ENCODE measurements at regions not wholly inside any gene's neighbourhood (a gene's known extent, or its start where the extent isn't known, plus 50 kb on each side); places are given as distances from the start of the nearest gene placed in this dataset.
"Not testable (repeated sequence)": the region's sequence is repeated elsewhere in the genome, so short reads cannot be mapped to it uniquely, and the experiment has no call there.

- no peak for DNase-seq
Measured at GRCh38 chr3:177862962-177863491, 665.7 kb upstream of the TBL1XR1 start.

DNA sequence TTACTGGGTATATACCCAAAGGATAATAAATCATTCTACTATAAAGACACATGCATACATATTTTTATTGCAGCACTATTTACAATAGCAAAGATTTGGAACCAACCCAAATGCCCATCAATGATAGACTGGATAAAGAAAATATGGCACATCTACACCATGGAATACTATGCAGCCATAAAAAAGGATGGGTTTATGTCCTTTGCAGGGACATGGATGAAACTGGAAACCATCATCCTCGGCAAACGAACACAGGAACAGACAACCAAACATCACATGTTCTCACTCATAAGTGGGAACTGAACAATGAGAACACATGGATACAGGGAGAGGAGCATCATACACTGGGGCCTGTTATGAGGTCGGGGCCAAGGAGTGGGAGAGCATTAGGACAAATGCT, 665.0 kb upstream of the KCNMB2 start:
- DNase-seq, result not testable (repeated sequence)

DNA sequence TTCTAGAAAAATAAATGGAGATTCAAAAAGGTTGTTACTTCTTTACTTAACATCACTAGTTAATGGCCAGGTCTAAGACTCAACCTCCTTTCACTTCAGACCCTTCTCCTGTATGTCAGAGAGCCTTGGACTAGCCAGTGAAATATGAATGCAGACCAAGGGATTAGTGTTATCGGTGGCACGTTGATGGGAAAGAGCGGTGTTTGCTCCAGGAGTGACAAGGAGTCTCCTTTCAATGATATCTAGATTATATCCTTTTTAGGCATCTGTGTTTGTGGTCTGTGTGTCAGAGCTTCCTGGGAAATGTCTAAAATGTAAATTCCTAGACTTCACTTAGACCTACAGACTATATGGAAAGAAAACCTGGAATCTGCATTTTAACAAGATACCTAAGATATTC, 658.0 kb upstream of the KCNMB2 start:
- DNase-seq, result no peak

DNA sequence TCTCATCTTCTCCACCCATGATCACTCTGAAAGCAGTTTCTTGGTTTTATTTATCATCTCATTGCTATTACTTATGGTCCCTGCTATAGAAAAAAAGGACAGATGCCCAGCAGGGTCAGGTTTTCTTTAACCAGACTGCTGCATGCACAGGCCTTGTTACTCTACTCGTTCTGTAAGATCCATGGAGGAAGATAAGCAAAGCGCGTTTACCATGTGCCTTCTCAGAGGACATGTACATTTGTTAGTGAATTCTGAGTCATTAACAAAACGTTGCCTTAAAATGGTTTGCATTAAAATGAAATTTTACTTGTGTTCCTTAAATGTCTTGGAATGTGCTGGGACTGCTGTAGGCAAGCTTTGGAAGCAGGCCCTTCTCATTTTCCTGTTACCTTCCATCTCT, 657.3 kb upstream of the KCNMB2 start:
- DNase-seq, result no peak

DNA sequence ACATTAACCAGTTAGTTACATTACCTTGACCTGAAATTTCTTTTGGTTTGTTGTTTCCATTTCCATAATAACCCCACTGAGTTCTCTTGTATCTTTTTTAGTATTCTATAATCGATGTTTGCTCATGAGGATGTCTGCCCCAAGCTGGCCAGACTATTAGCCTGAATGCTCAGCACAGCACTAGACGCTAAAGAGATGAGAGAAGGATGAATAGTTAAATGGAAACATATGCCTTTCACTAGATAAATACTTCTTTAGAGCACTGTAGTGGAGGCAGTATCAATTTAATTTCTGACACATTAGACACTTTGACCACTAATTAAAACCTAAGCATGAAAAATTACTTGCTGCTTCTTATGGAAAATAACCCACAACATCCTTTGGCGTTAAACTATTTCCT, 654.9 kb upstream of the KCNMB2 start:
- no peak for DNase-seq

GRCh38 chr3:177882124-177882648, 654.0 kb upstream of the KCNMB2 start:
- no peak for DNase-seq

DNA sequence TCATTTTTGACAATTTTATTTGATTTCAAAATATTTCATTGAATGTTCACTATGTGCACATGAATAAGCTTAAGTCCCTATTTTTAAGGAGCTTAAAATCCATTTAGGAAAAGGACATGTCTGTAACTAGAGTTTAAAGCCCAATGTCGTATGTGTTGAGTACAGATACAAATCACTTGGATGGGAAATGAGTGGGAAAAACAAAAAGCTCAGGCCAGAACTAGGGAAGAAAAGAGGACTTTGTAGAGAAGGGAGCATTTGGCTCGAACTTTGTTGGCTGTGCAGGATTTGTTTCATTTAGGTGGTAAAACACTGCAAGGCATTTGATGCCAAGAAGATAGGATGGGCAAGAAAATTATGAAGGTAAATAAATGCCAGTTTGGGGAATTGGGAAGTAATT, 653.1 kb upstream of the KCNMB2 start:
- no peak for DNase-seq

- DNase-seq, result no peak
Measured at GRCh38 chr3:177883957-177884356, 652.3 kb upstream of the KCNMB2 start.

- DNase-seq, result no peak
Measured at GRCh38 chr3:177885063-177885462, 651.2 kb upstream of the KCNMB2 start.

DNA sequence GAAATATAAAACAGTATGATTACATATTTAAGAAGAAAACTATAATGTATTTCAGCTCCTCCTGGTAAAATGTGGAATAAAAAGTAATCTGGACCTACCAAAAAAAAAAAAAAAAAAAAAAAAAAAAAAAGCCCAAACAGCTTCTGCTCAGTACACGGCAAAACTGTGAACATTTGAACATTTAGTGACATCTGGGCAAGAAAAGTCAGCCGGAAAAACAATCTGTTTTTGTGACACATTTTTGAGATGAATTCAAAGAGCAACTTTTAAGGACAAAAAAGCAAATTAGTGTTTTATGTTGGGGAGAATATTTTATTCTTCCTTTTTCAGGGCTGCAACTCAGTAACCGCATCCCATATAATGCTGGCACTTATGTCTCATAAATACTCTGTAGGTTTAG, 649.7 kb upstream of the KCNMB2 start:
- DNase-seq, result no peak

DNA sequence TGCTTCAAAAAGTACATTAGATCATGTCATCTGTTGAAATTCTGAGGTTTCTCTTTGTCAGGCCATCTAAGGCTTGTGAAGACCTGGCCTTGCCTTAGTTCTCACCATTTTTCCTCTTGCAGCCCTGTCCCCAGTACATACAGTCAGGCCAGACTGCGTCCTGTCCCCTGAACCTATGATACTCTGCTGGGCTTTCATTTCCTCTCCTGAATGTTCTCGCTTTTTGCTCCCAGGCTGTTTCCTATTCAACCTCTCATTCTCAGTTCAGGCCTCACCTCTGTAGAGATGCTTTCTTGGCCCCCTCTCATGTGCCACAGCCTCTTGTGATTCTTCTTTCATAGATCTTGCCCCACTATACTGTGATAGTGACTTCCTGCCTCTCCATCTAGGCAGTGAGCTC, 648.8 kb upstream of the KCNMB2 start:
- no peak for DNase-seq

GRCh38 chr3:177889161-177889560, 647.1 kb upstream of the KCNMB2 start:
- no peak for DNase-seq

DNA sequence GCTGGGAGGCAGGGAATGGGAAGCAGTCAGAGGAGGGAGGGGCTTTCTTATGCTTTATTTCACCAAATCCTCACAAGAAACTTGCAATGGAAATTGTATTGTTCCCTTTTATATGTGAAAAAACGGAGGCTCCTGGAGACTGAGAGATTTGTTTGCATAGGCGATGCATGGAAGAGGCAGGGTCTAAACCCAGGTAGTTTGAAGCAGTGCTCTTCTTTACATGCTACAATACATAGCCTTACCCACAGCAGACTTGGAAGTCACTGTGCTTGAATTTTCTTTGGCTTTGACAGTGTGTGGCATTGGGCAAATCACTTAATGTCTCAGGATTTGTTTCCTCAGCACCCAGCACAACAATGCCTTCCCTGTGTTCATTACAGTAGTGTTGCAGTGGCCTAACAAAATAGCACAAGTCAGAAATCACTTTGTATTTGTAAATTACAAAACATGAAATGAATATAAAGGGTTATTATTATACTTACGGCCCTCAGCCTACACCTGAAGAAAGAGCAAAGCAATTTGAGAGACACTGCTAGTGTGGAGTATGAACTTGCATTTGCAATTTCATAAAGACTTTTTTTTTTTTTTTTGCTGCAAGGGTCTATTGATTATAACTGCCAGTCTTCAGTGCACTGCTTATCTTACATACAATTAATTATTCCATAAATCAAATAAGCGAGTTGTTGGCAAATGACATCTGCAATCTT, 646.4 kb upstream of the KCNMB2 start:
- no peak for DNase-seq

- no peak for DNase-seq
Measured at GRCh38 chr3:177890359-177890683, 645.9 kb upstream of the KCNMB2 start.

DNA sequence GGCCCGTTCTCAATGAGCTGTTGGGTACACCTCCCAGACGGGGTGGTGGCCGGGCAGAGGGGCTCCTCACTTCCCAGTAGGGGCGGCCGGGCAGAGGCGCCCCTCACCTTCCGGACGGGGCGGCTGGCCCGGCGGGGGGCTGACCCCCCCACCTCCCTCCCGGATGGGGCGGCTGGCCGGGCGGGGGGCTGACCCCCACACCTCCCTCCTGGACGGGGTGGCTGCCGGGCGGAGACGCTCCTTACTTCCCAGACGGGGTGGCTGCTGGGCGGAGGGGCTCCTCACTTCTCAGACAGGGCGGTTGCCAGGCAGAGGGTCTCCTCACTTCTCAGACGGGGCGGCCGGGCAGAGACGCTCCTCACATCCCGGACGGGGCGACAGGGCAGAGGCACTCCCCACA, 644.7 kb upstream of the KCNMB2 start:
- not testable (repeated sequence) for DNase-seq

- DNase-seq, result no peak
Measured at GRCh38 chr3:177893331-177893730, 642.9 kb upstream of the KCNMB2 start.

DNA sequence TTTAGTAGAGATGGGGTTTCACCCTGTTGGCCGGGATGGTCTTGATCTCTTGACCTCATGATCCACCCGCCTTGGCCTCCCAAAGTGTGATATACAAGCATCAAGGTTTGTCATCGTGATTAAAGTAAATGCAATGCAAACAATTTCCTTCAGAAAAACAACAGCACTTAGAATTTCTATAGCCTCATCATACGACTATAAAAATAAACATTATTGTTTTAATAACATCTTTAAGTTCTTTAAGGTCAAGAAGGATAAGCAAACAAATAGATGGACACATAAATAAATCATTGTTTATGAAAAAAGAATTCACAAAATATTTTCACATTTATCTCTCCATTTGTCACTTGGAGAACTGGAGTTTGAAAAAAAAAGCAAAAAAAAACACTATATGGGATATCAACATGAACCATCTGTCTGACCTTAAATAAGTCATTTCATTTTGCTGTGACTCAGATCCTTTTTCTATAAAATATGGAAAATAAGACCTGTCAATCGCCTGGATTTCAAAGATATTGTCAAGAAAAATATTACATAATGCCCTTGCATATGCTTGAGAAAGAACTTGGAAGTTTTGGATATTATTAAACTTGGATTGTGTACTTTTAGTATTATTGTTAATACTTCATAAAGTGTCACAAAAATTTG, 642.0 kb upstream of the KCNMB2 start:
- no peak for DNase-seq

DNA sequence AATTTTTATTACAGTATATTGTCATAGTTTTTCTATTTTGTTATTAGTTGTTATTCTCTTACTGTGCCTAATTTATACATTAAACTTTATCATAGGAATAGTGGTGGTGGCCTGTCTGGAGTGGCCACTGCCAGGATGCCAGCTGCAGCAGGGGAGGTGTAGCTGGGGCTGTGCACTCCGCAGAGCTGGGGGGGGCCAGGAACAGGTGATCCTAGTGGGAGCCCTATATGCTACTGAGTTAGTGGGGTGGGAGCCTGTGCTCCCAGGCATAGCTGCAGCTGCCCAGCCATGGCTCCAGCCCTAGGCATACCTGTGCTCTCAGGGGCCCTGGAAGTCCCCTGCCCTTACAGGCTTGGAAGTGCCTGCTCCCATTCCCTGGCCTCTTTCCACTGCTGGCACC, 638.1 kb upstream of the KCNMB2 start:
- DNase-seq, result no peak

- DNase-seq, result no peak
Measured at GRCh38 chr3:177899275-177900067, 636.8 kb upstream of the KCNMB2 start.

GRCh38 chr3:177902876-177903275, 633.4 kb upstream of the KCNMB2 start:
- DNase-seq, result no peak

- no peak for DNase-seq
Measured at GRCh38 chr3:177904621-177905020, 631.6 kb upstream of the KCNMB2 start.

GRCh38 chr3:177905173-177906125, 630.8 kb upstream of the KCNMB2 start:
- DNase-seq, result no peak
